GM19239 (cell line): ENCODE measurements at regions not wholly inside any gene's neighbourhood (a gene's known extent, or its start where the extent isn't known, plus 50 kb on each side); places are given as distances from the start of the nearest gene placed in this dataset.
A peak's percentile ranks its signal among the peaks of the same experiment; 100 is the strongest.
"Not testable (repeated sequence)": the region's sequence is repeated elsewhere in the genome, so short reads cannot be mapped to it uniquely, and the experiment has no call there.

ENCODE experiments used
- DNase-seq: peaks from one replicate; pipeline ENCODE4 v3.0.0; 2011; ENCODE audit warnings: low spot score; ENCODE audit not compliant: insufficient read length
- FAIRE-seq: peaks from 2 replicates; lab custom pipeline; 2011; peaks lifted over from hg19 to GRCh38; lab: Jason Lieb, UNC

DNA sequence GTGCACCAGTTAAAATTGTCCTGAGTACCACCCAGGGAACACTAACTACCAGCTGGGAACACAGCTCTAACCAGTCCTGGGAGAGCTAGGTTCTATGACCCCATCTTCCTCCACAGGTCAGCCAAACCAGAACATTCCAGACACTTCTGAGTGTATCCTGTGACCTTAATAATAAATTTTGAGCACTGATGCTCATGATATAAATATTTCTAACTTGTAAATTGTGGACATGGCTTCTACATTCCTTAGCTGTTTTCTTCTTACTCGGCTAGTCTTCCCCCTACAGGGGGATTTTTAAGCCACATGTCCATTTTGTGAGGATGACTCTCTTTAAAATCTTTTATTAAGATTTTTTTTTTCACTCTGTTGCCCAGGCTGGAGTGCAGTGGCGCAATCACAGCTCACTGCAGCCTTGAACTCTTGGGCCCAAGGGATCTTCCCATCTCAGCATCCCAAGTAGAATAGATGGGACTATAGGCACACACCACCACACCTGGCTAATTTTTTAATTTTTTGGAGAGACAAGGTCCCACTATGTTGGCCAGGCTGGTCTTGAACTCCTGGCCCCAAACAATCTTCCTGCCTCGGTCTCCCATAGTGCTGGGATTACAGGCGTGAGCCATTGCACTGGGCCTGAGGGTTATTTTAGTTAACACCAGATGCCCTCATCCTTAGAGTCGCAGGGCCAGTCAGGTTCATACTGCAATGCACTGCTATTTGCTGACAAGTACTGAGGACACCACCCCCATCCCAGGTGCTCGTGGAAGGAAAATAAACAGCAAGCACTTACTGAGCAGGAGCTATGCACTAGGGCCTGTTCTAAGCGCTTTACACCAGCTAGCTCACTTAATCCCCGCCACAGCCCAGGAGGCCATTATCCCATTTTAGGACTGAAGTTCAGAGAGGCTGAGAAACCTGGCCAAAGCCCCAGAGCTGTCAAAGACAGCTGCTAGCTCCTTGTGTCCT, 142.6 kb upstream of the NCOR2 start:
- FAIRE-seq, result no peak
- DNase-seq, result no peak

DNA sequence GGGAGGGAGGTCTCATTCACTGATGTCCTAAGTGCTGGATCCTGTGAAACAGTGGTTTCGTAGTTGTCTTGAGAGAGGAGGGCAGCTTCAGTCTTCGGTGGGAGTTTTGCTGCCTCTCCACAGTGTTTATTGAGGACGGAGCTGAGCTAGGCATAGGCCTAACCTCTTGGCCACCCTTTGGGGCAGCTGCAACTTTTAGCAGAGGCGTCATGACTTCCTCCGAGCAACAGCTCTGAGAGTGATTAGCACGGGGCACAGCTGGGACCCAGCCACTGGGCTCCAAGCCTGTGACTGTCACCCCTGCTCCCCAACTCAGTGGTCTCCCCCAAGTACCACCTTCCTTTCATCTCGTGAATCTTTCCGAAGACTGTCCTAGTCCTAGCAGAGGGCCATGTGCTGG, 139.9 kb upstream of the NCOR2 start:
- FAIRE-seq (no peak), DNase-seq (no peak)

DNA sequence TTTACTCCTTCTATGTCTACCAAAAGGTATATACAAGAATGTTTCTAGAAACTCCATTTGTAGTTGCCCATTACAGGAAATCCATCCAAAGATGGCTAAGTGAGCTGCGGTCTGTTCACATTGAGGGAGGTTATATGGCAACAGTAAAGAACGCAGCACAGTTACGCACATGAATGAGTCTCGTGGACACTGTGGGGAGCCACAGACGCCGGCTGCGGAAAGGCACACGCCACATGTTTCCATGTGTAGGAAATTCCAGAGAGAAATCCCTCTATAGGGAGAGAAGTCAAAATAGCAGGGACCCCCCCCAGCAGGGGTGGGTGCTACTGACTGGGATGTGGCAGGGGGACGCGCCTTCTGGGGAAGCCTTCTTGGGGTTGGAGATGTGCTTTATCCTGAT, 139.0 kb upstream of the NCOR2 start:
- no peak for FAIRE-seq
- DNase-seq, result no peak

DNA sequence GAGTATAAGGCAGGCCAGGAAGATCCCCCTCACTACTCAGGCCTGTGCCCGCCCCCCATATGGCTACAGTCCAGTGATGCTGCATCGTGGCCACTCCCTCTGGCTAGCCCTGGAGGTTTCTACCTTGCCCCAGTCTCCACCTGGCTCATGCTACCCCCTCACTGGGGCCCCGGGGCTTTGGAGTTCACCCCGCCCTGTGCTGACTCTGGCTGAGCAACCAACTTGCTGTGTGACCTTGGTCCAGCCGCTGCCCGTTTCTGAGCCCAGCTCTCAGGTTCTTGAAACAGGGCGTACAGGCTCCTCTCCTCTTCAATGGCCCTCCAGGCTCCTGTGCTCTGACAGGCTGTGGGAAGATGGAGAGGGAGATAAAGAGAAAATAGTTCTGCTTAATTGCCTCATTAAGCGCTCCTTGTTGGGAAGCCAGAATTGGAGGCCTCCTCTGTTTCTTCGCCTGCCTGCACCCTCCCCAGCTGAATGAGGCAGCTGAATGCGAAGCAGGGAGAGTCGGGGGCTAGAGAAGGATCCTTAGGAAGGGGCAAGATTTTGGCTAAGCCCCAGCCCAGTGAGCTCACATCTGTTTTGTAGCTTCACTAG, 138.2 kb upstream of the NCOR2 start:
- FAIRE-seq (no peak), DNase-seq (no peak)

DNA sequence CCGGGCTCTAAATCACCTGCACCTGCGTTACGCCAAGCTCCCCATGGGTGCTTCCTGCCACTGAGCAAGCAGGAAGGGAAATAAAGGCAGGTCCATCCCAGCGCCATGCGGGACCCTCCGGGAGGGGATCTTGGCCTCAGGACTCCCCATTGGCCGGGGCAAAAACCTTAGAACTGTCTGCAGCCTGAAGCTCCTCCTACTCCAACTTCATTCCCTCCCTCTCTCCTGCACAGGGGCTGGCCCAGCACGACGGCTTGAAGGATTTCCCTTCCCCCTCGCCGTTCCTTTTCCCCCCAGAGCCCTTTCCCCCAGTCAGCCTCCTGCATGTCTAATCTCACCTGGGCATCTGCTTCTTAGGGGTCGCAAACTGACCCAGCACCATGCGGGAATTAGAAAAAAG, 137.2 kb upstream of the NCOR2 start:
- no peak for FAIRE-seq
- no peak for DNase-seq

DNA sequence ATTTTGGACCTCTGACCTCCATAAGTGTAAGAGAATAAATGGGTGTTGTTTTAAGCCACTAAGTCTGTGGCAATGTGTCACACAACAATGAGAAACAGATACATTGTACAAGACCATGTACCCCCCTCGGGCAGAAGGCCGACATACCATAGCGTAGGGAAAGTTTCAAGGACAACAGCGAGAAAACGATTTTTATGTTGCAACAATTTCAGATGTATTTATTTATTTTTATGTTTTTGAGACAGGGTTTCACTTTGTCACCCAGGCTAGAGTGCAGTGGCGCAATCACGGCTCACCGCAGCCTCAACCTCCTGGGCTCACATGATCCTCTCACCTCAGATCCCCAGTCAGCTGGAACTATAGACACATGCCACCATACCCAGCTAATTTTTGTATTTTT, 136.4 kb upstream of the NCOR2 start:
- no peak for FAIRE-seq

DNA sequence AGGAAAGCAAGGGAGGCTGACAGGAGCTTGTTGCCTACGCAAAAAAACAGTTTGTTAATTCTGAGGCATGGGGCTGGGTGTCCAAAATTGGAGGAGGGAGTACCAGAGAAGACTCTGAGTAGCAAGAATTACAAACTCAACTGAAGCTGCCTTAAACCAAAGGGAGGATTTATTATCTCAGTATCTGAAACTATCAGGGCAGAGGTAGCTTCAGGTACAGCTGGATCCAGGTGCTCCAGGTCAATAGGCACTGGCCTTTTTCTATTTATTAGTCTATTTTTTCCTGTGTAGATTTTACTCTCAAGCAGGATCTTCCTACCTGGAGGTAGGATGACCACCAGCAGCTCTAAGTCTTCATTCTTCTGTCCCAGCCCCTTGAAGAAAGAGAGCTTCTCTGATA, 135.3 kb upstream of the NCOR2 start:
- DNase-seq, result no peak
- no peak for FAIRE-seq

More for the DNA sequence above, 136.4 kb upstream of the NCOR2 start:
- DNase-seq, result no peak

DNA sequence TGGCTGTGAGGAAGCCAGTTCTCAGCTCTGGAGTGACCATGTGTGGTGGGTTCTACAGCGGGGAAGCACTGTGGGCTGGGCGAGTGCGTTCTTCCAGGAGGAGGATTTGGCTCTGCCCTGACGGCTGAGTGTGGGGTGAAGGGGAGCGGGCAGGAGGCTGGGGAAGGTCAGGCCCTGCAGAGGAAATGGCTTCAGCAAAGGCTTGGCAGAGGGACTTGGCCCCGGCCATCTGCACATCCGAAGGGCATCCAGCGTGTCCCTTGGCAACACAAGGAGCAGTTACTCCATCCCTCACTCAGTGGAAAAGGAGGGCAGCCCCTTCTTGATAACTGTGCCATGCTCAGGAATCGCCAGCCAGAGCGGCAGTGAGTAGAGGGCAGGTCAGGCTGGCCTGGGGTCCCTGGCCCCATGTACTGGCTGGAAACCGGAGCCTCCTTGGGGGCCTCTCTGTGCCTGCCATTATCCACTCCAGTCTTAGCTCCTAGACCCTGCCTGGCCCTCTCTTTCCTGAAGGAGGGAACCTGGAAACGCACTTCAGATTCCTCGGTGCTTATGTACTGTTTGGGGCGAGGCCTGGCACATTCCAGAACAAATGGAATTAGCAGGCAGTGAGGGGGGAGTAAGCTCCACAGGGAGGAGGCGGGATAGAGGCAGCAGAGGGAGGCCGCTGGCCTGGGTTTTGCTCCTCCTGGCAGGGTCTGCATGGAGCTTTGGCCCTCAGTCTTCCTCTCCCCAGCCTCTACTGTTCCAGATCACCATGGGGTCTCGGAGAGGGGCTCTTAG, 133.6 kb upstream of the NCOR2 start:
- FAIRE-seq, result no peak

DNA sequence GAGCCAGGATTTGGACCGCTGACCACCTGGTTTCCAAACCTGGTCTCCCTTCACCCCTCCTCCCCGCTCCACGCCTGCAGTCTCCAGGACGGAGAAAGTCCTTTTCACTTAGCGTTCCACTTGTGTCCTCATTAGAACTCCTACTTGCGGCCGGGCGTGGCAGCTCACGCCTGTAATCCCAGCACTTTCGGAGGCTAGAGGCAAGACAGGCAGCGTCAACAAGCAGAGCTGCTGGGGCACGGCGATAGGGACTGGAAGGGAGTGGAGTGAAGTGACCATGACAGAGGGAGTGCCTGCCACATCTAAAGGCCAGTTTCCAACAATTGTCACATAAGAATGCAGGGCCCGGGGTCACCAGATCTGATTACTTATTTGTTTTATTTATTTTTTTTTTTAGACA, 132.5 kb upstream of the NCOR2 start:
- FAIRE-seq, result no peak
- DNase-seq, result no peak

More for the DNA sequence above, 133.6 kb upstream of the NCOR2 start:
- DNase-seq, result no peak

DNA sequence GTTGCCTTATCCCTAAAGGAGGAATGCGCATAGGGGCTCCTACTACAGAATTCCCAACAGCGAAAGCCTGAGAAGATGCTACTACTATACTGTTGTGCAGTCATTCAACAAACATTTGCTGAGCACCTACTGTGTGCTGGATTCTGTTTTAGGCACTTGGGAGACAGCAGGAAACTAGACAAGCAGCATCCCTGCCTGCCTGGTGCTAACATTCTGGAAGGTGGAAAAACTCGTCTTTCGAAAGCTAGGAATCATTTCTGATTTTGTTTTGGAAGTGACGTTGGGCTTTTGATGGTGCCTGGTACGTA, 131.5 kb upstream of the NCOR2 start:
- no peak for FAIRE-seq
- DNase-seq, result no peak

DNA sequence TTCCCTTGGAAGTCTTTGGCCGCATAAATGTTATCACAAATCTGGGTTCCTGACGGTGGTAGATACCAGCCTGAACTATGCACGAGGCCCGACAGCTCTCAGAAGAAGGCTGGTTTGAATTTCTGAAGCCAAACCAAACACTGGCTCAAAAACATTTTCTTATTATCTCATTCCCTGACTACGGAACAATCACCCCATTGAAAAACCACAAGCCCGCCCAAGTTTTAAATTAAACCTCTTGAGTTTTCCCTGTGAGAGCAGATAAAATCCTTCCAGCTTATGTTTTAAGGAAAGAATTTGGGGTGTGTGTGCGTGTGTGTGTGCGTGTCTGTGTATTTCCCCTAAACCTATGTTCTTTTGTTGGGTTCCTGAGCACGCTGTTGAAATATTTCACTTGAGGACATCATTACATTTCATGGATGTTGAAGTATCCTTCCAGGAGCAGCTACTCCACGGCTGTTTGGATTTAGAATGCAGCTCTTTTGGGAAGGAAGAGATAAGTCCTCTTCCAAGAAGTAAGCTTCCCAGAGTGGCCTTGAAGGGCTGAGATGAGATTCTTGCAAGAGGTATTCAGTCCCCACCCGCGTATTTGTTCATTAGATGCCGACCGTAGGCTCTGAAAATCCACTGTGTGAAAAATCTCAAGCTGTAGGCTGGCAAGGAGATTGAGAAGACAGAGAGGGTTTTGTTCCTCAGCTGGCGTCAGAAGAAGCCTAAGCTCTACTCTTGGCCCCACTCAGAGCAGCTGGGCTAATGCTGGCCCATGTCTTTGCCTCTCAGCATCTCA, 131.0 kb upstream of the NCOR2 start:
- DNase-seq, result no peak

DNA sequence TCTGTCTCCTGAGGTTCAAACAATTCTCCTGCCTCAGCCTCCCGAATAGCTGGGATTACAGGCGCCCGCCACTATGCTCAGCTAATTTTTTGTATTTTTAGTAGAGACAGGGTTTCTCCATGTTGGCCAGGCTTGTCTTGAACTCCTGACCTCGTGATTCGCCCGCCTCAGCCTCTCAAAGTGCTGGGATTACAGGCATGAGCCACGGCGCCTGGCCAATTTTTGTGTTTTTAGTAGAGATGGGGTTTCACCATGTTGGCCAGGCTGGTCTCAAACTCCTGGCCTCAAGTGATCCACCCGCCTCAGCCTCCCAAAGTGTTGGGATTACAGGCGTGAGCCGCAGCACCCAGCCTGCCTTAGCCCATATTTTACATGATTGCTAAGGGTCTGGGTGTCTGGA, 130.3 kb upstream of the NCOR2 start:
- not testable (repeated sequence) for DNase-seq, FAIRE-seq

More for the DNA sequence above, 131.0 kb upstream of the NCOR2 start:
- FAIRE-seq, result no peak

DNA sequence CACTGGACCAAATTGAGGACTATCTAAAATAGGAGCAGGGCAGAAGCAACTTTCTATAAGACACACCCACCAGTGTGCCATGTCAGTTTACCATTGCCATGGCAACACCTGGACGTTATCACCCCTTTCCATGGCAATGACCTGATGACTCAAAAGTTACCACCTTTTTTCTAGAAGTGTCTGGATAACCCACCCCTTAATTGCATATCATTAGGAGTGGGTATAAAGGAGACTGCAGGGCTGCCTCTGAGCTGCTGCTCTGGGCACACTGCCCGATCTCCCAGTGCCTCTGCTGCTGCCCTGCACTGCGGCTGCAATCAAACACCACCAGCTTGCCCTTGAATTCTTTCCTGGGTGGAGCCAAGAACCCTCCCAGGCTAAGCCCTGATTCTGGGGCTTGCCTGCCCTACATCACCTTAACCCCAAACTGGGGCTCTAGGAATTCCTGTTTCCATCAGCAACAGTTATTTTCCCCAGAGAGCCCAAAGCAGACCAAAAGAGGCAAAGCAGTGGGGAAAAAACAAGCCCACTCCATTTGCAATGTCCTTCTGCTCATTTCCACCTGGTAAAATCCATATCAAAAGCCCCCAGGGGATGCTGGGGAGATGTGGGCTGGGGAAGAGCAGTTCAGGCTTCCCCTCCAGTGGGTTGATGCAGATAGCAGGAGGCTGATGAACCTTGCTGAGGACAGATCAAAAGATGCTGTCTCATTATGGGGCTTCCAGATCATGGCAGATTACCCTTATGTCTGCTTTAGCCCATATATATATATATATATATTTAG, 129.5 kb upstream of the NCOR2 start:
- DNase-seq, result no peak
- no peak for FAIRE-seq

DNA sequence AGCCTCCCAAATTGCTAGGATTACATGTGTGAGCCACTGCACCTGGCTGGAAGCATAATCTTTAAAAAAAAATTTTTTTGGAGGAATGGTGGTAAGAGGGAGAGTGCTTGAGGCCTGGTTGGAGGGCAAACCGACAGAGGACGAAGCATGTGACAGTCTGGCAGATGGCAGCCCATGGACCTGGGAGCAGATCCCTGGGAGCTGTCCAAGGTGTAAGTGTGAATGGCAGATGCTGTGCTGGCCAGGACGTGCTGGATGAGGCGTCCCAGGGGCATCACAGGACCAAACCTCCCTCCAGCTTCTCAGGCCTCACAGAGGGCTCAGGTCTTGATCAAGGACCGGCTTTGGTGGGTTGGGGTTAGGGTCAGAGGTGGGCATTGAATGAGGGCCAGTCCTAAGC, 128.4 kb upstream of the NCOR2 start:
- FAIRE-seq (no peak), DNase-seq (no peak)

DNA sequence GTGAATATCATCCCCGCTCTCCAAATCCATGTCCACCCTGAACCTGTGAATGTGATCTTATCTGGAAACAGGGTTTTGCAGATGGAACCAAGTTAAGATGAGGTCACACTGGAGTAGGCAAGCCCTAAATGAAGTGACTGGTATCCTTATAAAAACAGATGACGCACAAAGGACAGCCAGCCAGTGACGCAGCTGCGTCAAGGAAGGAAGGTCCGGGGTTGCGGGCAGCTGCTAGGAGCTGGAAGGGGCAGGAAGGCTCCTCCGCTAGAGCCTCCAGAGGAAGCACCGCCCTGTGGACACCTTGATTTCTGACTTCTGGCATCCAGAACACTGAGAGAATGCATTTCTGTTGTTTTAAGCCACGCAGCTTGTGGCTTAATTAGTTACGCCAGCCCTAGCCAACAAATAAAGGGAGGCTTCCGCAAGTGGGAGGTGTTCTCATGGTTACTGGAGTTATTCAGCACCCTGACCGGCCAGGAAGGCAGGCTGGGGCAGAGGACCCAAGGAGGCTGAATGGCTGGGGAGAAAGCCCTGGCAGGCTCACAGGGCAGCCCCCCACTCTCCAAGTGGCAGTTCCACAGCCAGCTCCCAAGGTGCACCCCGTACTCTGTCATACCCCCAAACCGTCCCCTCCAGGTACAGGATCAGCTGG, 127.6 kb upstream of the NCOR2 start:
- DNase-seq, result no peak
- no peak for FAIRE-seq

DNA sequence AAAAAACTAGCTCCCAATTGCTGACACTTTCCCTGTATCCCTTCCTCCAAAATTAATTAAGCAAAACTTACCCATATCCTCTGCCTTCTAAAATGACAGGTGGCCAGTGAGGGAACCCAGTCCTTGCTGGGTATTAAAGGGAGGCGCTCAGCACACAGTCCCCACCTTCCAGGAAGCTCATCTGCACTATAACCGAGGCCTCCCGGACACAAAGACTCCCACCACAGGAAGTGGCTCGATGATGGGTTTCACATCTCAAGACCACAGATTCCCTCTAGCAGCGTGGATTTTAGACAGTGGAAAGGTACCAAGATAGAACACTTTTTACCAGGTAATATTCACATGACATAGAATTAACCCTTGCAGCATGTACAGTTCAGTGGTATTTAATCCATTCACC, 126.8 kb upstream of the NCOR2 start:
- FAIRE-seq, result no peak

DNA sequence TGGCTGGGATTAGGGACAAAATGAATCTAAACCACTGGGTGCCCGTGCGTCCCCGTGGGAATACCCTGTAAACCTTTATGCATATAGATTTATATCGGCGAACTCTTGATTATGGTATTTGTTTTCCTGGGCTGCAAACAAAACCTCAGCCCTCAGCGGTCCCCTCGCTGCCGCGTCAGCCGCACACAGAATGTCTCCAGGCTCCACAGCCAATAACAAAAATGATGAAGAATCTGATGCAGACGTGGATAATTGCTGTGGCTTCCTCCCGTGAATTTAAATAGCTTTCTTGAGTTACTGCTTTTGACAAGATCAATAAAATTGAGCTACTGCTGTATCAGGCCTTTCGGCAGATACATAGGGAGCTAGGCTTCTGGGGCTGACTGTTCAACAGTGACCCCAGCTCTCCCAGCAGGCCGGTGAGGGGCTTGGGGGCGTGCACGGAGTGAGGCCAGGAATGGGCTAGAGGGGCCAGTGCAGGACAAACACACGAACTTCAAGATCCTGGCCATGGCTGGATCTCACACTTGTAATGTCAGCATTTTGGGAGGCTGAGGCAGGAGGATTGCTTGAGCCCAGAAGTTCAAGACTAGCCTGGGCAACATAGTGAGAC, 125.8 kb upstream of the NCOR2 start:
- FAIRE-seq, result no peak
- DNase-seq, result no peak

More for the DNA sequence above, 126.8 kb upstream of the NCOR2 start:
- peak; percentile 52 for DNase-seq

DNA sequence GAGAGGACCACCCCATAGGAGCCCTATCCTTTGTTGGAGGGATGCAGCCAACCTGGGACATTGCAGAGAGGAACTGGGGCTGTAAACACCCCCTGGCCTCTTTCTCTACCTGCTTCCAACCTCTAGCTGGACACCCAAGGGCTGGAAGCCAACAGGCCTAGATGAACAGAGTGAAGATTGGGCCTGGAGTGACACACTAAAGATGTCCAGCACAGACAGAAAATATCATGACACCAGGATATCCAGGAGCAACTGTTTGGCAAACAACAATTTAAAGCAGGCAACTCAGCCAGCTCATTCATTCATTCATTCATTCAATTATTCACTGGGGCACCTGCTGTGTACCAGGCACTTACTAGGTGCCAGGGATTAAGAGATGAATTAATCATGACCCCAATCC, 125.0 kb upstream of the NCOR2 start:
- DNase-seq (no peak), FAIRE-seq (no peak)

DNA sequence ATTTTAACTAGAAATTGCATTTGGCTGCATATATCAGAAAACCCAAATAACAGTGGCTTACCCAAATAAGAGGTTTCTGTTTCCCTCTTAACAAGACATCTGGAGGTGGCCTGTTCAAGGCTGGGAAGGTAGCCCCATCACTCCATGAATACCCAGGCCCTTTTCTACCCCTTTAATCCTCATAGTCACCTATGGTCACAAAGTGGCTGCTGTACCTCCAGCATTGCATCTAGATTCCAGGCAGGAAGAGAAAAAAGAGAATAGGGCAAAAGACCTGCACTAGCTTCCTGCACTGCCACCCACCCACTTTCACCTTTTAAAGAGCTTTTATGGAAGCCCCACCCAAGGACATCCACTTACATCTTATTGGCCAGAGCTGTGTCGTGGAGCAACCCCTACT, 124.0 kb upstream of the NCOR2 start:
- FAIRE-seq (no peak), DNase-seq (no peak)
